ENCODE measurements at regions not wholly inside any gene's neighbourhood (a gene's known extent, or its start where the extent isn't known, plus 50 kb on each side); places are given as distances from the start of the nearest gene placed in this dataset.

DNA sequence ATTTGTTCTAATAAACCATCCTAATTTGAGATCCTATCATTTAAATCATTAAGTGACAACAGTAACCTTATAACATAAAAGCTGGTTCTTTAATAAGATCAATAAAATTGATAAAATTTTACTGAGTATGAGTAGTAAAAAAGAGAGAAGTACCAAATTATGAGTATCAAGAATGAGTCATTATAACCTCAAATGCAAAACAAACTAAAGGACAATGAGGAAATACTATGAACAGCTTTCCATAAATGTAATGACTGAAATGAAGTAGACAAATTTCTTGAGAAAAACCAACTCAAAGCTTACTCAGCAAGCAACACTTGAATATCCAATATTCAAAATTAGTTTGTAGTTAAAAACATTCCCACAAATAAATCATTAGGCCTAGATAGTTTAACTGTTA is 433.0 kb downstream of the ZEB2 start:
- Mint-ChIP-seq H3K36me3 (peaks cover 20 to 32% (median 21%) of the 10 kb centered on the region in 3 donors), H3K4me3 (no peak overlapping the region), H3K9me3 (peaks cover 7 to 15% (median 10%) of the 10 kb centered on the region in 5 donors), H3K27ac (no peak overlapping the region), H3K27me3 (no peaks in the 10 kb centered on the region), H3K4me1 (peaks cover 0 to 9% (median 5%) of the 10 kb centered on the region in 3 donors)
- Histone ChIP-seq H3K4me1 (ENCODE audit: insufficient read depth, low read length) (no peaks in the 10 kb centered on the region), H3K36me3 (ENCODE audit: insufficient read depth, low read length) (no peaks in the 10 kb centered on the region), H3K27me3 (ENCODE audit: insufficient read depth, low read length, poor library complexity, severe bottlenecking) (no peaks in the 10 kb centered on the region), H3K9me3 (ENCODE audit: low read length) (no peaks in the 10 kb centered on the region), H3K27ac (ENCODE audit: low read depth, low read length) (no peak overlapping the region), H3K4me3 (ENCODE audit: low read length) (no peak overlapping the region)
- ChIA-PET POLR2A (no interaction called here), CTCF (no interaction called here)
- no peak for DNase-seq

- DNase-seq: no peak
- Histone ChIP-seq H3K27me3 (ENCODE audit: insufficient read depth, low read length, poor library complexity, severe bottlenecking) (no peaks in the 10 kb centered on the region), H3K27ac (ENCODE audit: low read depth, low read length) (no peak overlapping the region), H3K4me3 (ENCODE audit: low read length) (no peak overlapping the region), H3K4me1 (ENCODE audit: insufficient read depth, low read length) (no peaks in the 10 kb centered on the region), H3K9me3 (ENCODE audit: low read length) (no peaks in the 10 kb centered on the region), H3K36me3 (ENCODE audit: insufficient read depth, low read length) (no peaks in the 10 kb centered on the region)
- Mint-ChIP-seq H3K27ac (no peak overlapping the region), H3K9me3 (peaks cover 0 to 4% (median 0%) of the 10 kb centered on the region in 5 donors), H3K4me3 (no peak overlapping the region), H3K27me3 (no peaks in the 10 kb centered on the region), H3K4me1 (peaks cover 0 to 9% (median 5%) of the 10 kb centered on the region in 3 donors), H3K36me3 (peaks cover 14 to 20% (median 18%) of the 10 kb centered on the region in 3 donors)
- CTCF ChIA-PET: no interaction called here
- POLR2A ChIA-PET: no interaction called here
These were observed 434.9 kb downstream of the ZEB2 start for GRCh38 chr2:144085016-144085415.

DNA sequence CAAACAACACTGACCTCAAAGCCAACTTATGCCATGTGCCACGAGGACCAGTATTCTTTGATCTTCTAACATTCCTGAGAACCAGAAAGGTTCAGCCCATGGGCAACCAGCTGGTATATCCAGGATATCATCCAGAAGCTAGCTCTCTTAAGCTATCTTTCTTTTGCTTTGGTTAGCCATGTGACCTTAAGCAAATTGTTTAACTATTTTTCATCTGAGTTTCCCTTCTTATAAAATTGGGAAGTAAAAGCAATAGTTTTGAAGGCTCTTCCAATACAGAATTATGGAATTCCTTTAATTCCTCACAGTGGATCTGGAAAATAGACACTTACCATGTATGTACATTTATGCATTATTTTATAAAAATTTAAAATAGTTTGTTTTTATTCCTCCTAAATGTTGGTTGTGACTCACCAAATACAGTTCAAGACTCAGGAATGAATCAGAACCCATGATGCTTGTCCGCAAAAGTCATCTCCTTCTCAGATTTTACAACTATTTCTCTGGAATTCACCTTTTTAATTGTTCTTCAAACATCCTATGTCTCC is 435.7 kb downstream of the ZEB2 start:
- Mint-ChIP-seq H3K27ac (no peak overlapping the region), H3K27me3 (no peaks in the 10 kb centered on the region), H3K9me3 (peaks cover 0 to 4% (median 0%) of the 10 kb centered on the region in 5 donors), H3K36me3 (peaks cover 11 to 17% (median 13%) of the 10 kb centered on the region in 3 donors), H3K4me3 (no peak overlapping the region), H3K4me1 (peaks cover 0 to 9% (median 5%) of the 10 kb centered on the region in 3 donors)
- H3K27me3 ChIP-seq (ENCODE audit: insufficient read depth, low read length, poor library complexity, severe bottlenecking): no peaks in the 10 kb centered on the region
- CTCF ChIA-PET: no interaction called here
- no peak for DNase-seq
- POLR2A ChIA-PET: no interaction called here
- H3K9me3 ChIP-seq (ENCODE audit: low read length): no peaks in the 10 kb centered on the region
- H3K4me3 ChIP-seq (ENCODE audit: low read length): no peak overlapping the region
- no peak overlapping the region for H3K27ac ChIP-seq (ENCODE audit: low read depth, low read length)
- H3K36me3 ChIP-seq (ENCODE audit: insufficient read depth, low read length): no peaks in the 10 kb centered on the region
- no peaks in the 10 kb centered on the region for H3K4me1 ChIP-seq (ENCODE audit: insufficient read depth, low read length)

GRCh38 chr2:144083211-144083610 is 436.7 kb downstream of the ZEB2 start:
- H3K27me3 Mint-ChIP-seq: no peaks in the 10 kb centered on the region
- POLR2A ChIA-PET: no interaction called here
- Histone ChIP-seq H3K9me3 (ENCODE audit: low read length) (no peaks in the 10 kb centered on the region), H3K27me3 (ENCODE audit: insufficient read depth, low read length, poor library complexity, severe bottlenecking) (no peaks in the 10 kb centered on the region), H3K27ac (ENCODE audit: low read depth, low read length) (no peak overlapping the region), H3K4me1 (ENCODE audit: insufficient read depth, low read length) (no peaks in the 10 kb centered on the region), H3K4me3 (ENCODE audit: low read length) (no peak overlapping the region), H3K36me3 (ENCODE audit: insufficient read depth, low read length) (no peaks in the 10 kb centered on the region)
- H3K9me3 Mint-ChIP-seq: no peaks in the 10 kb centered on the region
- no peak overlapping the region for H3K4me3 Mint-ChIP-seq
- CTCF ChIA-PET: no interaction called here
- peaks cover 0 to 5% (median 5%) of the 10 kb centered on the region in 3 donors for H3K4me1 Mint-ChIP-seq
- H3K27ac Mint-ChIP-seq: no peak overlapping the region
- no peak for DNase-seq
- H3K36me3 Mint-ChIP-seq: peaks cover 4 to 10% (median 10%) of the 10 kb centered on the region in 3 donors

GRCh38 chr2:144082777-144083176 is 437.1 kb downstream of the ZEB2 start:
- Histone ChIP-seq H3K27ac (ENCODE audit: low read depth, low read length) (no peak overlapping the region), H3K27me3 (ENCODE audit: insufficient read depth, low read length, poor library complexity, severe bottlenecking) (no peaks in the 10 kb centered on the region), H3K4me1 (ENCODE audit: insufficient read depth, low read length) (no peaks in the 10 kb centered on the region), H3K9me3 (ENCODE audit: low read length) (no peaks in the 10 kb centered on the region), H3K4me3 (ENCODE audit: low read length) (no peak overlapping the region), H3K36me3 (ENCODE audit: insufficient read depth, low read length) (no peaks in the 10 kb centered on the region)
- Mint-ChIP-seq H3K27ac (no peak overlapping the region), H3K27me3 (no peaks in the 10 kb centered on the region), H3K4me3 (no peak overlapping the region), H3K9me3 (no peaks in the 10 kb centered on the region), H3K36me3 (peaks cover 4 to 10% (median 10%) of the 10 kb centered on the region in 3 donors), H3K4me1 (peaks cover 0 to 4% (median 2%) of the 10 kb centered on the region in 3 donors)
- ChIA-PET POLR2A (no interaction called here), CTCF (no interaction called here)
- no peak for DNase-seq

DNA sequence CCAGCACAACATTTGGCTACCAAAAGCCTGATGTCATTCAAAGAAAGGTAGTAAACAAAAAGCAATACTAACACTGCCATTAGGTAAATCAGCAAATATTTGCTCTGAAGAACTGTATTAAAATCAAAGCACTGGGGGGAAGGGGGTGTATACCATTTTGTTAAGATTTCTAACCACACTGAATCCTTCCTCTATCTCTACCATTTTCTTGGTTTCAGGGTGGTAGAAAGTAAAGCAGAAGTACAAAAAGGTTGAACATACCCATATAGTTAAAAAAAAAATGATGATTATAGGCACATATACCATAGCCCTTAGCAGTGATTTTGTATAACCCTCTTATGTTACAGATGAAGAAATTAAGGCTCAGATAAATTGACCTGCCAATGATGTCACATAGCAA is 437.6 kb downstream of the ZEB2 start:
- H3K36me3 ChIP-seq (ENCODE audit: insufficient read depth, low read length): no peaks in the 10 kb centered on the region
- POLR2A ChIA-PET: no interaction called here
- no peak overlapping the region for H3K27ac ChIP-seq (ENCODE audit: low read depth, low read length)
- H3K9me3 Mint-ChIP-seq: no peaks in the 10 kb centered on the region
- CTCF ChIA-PET: no interaction called here
- no peak overlapping the region for H3K4me3 ChIP-seq (ENCODE audit: low read length)
- peaks cover 0 to 2% (median 0%) of the 10 kb centered on the region in 3 donors for H3K4me1 Mint-ChIP-seq
- no peak overlapping the region for H3K4me3 Mint-ChIP-seq
- DNase-seq: no peak
- no peaks in the 10 kb centered on the region for H3K27me3 Mint-ChIP-seq
- H3K36me3 Mint-ChIP-seq: peaks cover 4 to 10% (median 10%) of the 10 kb centered on the region in 3 donors
- no peaks in the 10 kb centered on the region for H3K4me1 ChIP-seq (ENCODE audit: insufficient read depth, low read length)
- no peaks in the 10 kb centered on the region for H3K9me3 ChIP-seq (ENCODE audit: low read length)
- H3K27me3 ChIP-seq (ENCODE audit: insufficient read depth, low read length, poor library complexity, severe bottlenecking): no peaks in the 10 kb centered on the region
- H3K27ac Mint-ChIP-seq: no peak overlapping the region

GRCh38 chr2:144081272-144081671 is 438.6 kb downstream of the ZEB2 start:
- H3K9me3 ChIP-seq (ENCODE audit: low read length): no peaks in the 10 kb centered on the region
- H3K27me3 Mint-ChIP-seq: no peaks in the 10 kb centered on the region
- H3K4me1 Mint-ChIP-seq: no peaks in the 10 kb centered on the region
- ChIA-PET POLR2A (no interaction called here), CTCF (no interaction called here)
- no peak for DNase-seq
- H3K4me3 Mint-ChIP-seq: no peak overlapping the region
- H3K36me3 ChIP-seq (ENCODE audit: insufficient read depth, low read length): no peaks in the 10 kb centered on the region
- peak overlapping the region in 1 of 8 donors; percentile 28 for H3K27ac Mint-ChIP-seq
- H3K9me3 Mint-ChIP-seq: no peaks in the 10 kb centered on the region
- H3K4me1 ChIP-seq (ENCODE audit: insufficient read depth, low read length): no peaks in the 10 kb centered on the region
- H3K36me3 Mint-ChIP-seq: peaks cover 4 to 11% (median 10%) of the 10 kb centered on the region in 3 donors
- no peaks in the 10 kb centered on the region for H3K27me3 ChIP-seq (ENCODE audit: insufficient read depth, low read length, poor library complexity, severe bottlenecking)
- no peak overlapping the region for H3K4me3 ChIP-seq (ENCODE audit: low read length)
- H3K27ac ChIP-seq (ENCODE audit: low read depth, low read length): no peak overlapping the region

DNA sequence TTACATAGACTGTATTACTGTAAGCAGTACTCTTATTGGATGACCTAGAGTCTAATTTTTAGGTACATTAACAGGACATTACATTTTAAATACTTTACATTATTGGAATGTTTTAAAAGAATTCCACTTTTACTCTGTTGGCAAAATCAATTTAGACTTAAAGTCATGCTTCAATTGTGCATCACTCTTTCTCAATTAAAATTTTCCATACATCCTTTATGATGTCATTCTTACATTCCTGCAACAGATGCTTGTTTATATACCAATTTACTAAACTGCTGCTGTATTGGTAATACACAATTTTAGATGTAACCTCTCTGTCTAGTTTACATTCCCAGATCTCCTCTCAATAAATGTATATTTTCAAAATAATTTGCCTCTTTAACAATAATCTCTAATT is 440.1 kb downstream of the ZEB2 start:
- Mint-ChIP-seq H3K27me3 (no peaks in the 10 kb centered on the region), H3K4me1 (no peaks in the 10 kb centered on the region), H3K9me3 (no peaks in the 10 kb centered on the region), H3K36me3 (peaks cover 4 to 14% (median 14%) of the 10 kb centered on the region in 3 donors), H3K4me3 (no peak overlapping the region), H3K27ac (peak overlapping the region in 1 of 8 donors; percentile 13)
- Histone ChIP-seq H3K4me3 (ENCODE audit: low read length) (no peak overlapping the region), H3K27me3 (ENCODE audit: insufficient read depth, low read length, poor library complexity, severe bottlenecking) (no peaks in the 10 kb centered on the region), H3K4me1 (ENCODE audit: insufficient read depth, low read length) (no peaks in the 10 kb centered on the region), H3K36me3 (ENCODE audit: insufficient read depth, low read length) (no peaks in the 10 kb centered on the region), H3K9me3 (ENCODE audit: low read length) (no peaks in the 10 kb centered on the region), H3K27ac (ENCODE audit: low read depth, low read length) (no peak overlapping the region)
- POLR2A ChIA-PET: no interaction called here
- CTCF ChIA-PET: no interaction called here
- no peak for DNase-seq

All from CD8-positive, alpha-beta memory T cell (primary cell).